A673 (cell line): ENCODE measurements at regions not wholly inside any gene's neighbourhood (a gene's known extent, or its start where the extent isn't known, plus 50 kb on each side); places are given as distances from the start of the nearest gene placed in this dataset.

ENCODE experiments used
- EZH2 ChIP-seq: fragments of 200-600 bp; sonication (generic); IDR thresholded peaks from 2 replicates; pipeline ENCODE4 v1.6.1; 2017; ENCODE audit warnings: borderline replicate concordance, low read depth, mild to moderate bottlenecking, mixed read lengths, antibody characterized with exemption, low read length; ENCODE audit not compliant: poor library complexity, severe bottlenecking
- TF ChIP-seq, protein P1 (sequence below): fragments of 300-800, 200-600 bp; sonication (generic); conservative IDR thresholded peaks from 2 replicates; pipeline ENCODE4 v1.5.1; 2017; ENCODE audit warnings: low read depth, mild to moderate bottlenecking, antibody characterized with exemption, low read length, moderate library complexity, mixed read lengths

- TF ChIP-seq, protein P1, sequence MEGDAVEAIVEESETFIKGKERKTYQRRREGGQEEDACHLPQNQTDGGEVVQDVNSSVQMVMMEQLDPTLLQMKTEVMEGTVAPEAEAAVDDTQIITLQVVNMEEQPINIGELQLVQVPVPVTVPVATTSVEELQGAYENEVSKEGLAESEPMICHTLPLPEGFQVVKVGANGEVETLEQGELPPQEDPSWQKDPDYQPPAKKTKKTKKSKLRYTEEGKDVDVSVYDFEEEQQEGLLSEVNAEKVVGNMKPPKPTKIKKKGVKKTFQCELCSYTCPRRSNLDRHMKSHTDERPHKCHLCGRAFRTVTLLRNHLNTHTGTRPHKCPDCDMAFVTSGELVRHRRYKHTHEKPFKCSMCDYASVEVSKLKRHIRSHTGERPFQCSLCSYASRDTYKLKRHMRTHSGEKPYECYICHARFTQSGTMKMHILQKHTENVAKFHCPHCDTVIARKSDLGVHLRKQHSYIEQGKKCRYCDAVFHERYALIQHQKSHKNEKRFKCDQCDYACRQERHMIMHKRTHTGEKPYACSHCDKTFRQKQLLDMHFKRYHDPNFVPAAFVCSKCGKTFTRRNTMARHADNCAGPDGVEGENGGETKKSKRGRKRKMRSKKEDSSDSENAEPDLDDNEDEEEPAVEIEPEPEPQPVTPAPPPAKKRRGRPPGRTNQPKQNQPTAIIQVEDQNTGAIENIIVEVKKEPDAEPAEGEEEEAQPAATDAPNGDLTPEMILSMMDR, result no peak
- no peak for TF ChIP-seq EZH2
Observed at GRCh38 chr13:99056381-99057014, 78.6 kb upstream of the DOCK9 start.
